Ovary (tissue), 3 donors: ENCODE measurements at regions not wholly inside any gene's neighbourhood (a gene's known extent, or its start where the extent isn't known, plus 50 kb on each side); places are given as distances from the start of the nearest gene placed in this dataset.

Source experiments
- CTCF ChIP-seq, 3 donors: fragments of 450-650 bp in 2 of 3; fragments of 200-600 bp in 1 of 3; IDR thresholded peaks; one replicate each; pipeline versions ENCODE4 v1.5.1 to v1.8.0; 2016 to 2022; ENCODE audit warnings: antibody characterized with exemption in 3 of 3, mild to moderate bottlenecking in 1 of 3
- POLR2A ChIP-seq: fragments of 450-650 bp; IDR thresholded peaks from one replicate; pipeline ENCODE4 v1.6.1; 2017; ENCODE audit warnings: antibody characterized with exemption, mild to moderate bottlenecking, moderate library complexity
- donor health status: DM: no; HTN: no; CAD: no.

- TF ChIP-seq POLR2A = no peak
- no peak for TF ChIP-seq CTCF (IDR thresholded peaks at IDR 0.05)
These were observed 698.1 kb upstream of the CDH2 start for GRCh38 chr18:28875059-28875458.
